ENCODE measurements at regions not wholly inside any gene's neighbourhood (a gene's known extent, or its start where the extent isn't known, plus 50 kb on each side); places are given as distances from the start of the nearest gene placed in this dataset.

GRCh38 chr5:28463728-28464127 is 1425.3 kb upstream of the CDH9 start:
- no peak for TF ChIP-seq CTCF (IDR thresholded peaks at IDR 0.05)
- TF ChIP-seq POLR2AphosphoS5 (IDR thresholded peaks at IDR 0.05), result no peak
- no peak for TF ChIP-seq POLR2A (IDR thresholded peaks at IDR 0.05)
